ENCODE measurements at regions not wholly inside any gene's neighbourhood (a gene's known extent, or its start where the extent isn't known, plus 50 kb on each side); places are given as distances from the start of the nearest gene placed in this dataset.
A peak's percentile ranks its signal among the peaks of the same experiment; 100 is the strongest.

GRCh38 chr9:126556560-126557250 lies 57.0 kb upstream of the LMX1B start:
- DNase-seq, result no peak

DNA sequence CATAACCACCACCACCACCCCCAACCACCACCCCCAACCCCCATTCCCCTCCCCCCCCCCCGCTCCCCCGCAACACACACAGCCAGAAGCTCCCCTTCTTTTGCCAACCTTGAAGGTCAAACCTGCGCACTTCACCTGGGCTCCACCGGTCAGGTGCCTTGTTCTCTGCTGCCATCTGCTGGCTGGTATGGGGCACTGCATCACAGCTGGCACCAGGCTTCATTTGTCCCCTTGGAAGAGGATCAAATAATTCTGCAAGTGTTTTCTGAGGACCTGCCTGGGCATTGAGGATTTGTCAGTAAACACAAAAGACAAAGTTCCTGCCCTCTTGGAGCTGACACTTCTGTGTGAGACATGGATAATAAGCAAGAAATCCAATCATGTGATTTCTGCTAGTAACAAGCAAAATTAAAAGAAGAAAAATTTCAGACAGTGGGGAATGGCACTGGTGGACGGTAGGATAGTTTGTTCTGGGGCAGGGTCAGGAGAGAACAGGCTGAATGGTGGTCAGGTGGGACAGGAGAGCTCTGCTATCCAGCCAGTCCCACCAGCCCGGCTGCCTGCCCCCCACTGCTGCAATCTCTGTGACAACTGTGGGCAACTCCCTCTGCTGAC lies 55.6 kb upstream of the LMX1B start:
- DNase-seq, result peak; percentile 45

GRCh38 chr9:126559296-126559695 lies 54.4 kb upstream of the LMX1B start:
- no peak for DNase-seq

- no peak for DNase-seq
Observed at GRCh38 chr9:126561582-126561981, 52.1 kb upstream of the LMX1B start.

DNA sequence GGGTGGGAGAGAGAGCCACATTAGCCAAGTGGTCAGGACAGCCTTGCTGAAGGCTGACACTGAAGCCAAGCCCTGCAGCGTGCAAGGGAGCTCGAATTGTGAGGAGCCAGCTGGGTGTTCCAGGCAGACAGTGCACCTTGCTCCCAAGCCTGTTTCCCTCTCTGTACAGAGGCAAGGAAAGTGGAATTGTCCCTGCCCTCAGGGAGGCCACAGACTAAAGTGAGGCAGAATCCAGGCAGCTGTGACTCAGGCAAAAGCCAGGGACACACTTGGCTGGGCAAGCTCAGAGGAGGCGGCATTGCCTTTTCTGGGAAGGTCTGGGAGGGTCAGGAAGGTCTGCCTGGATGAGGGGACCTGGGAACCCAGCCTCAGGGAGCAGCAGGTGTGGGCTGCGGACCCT lies 50.2 kb upstream of the LMX1B start:
- DNase-seq, result no peak
